Spleen (tissue), 7 donors: ENCODE measurements at regions not wholly inside any gene's neighbourhood (a gene's known extent, or its start where the extent isn't known, plus 50 kb on each side); places are given as distances from the start of the nearest gene placed in this dataset.

Experiments
- CTCF ChIP-seq, 11 experiments: fragments of 200-600 bp in 7 of 11; fragments of 450-650 bp in 4 of 11; sonication (generic) in 4 of 11; IDR thresholded peaks in 8 of 11; conservative IDR thresholded peaks in 3 of 11; 1 replicate in 7 of 11; 2 replicates in 4 of 11; pipeline versions ENCODE4 v1.4.0 to v1.8.0; 2016 to 2021; ENCODE audit warnings: antibody characterized with exemption in 11 of 11, inconsistent platforms in 4 of 11, mild to moderate bottlenecking in 1 of 11
- POLR2A ChIP-seq, 3 donors: fragments of 450-650 bp; IDR thresholded peaks; one replicate each; pipeline ENCODE4 v1.5.1; 2017; ENCODE audit warnings: antibody characterized with exemption in 3 of 3, mild to moderate bottlenecking in 1 of 3
- donor health status: DM: no; HTN: no; CAD: no; lungs with moderate emphysema.
- donor health status: DM: no; HTN: no; CAD: no.
- donor health status: DM: no; HTN: no; CAD: no.

GRCh38 chr5:63613442-63613841 is 348.8 kb downstream of the HTR1A start:
- no peak for TF ChIP-seq CTCF (IDR thresholded peaks at IDR 0.05 in 8 of 11, conservative IDR thresholded peaks at IDR 0.05 in 3 of 11)
- TF ChIP-seq POLR2A (IDR thresholded peaks at IDR 0.05): no peak
